HG03159 (cell line): ENCODE measurements at regions not wholly inside any gene's neighbourhood (a gene's known extent, or its start where the extent isn't known, plus 50 kb on each side); places are given as distances from the start of the nearest gene placed in this dataset.
A peak's percentile ranks its signal among the peaks of the same experiment; 100 is the strongest.
"Not testable (repeated sequence)": the region's sequence is repeated elsewhere in the genome, so short reads cannot be mapped to it uniquely, and the experiment has no call there.

ENCODE experiments used
- ATAC-seq: cut with Tn5 transposase; IDR thresholded peaks from one replicate; pipeline ENCODE4 v1.9.1; 2021; ENCODE audit warnings: mild to moderate bottlenecking, moderate library complexity; ENCODE audit not compliant: unreplicated experiment

- no peak for ATAC-seq
Measured at GRCh38 chr9:71632776-71633175, 135.5 kb downstream of the CEMIP2 start.

- no peak for ATAC-seq
Measured at GRCh38 chr9:71630377-71630995, 137.8 kb downstream of the CEMIP2 start.

GRCh38 chr9:71629578-71630215, 138.6 kb downstream of the CEMIP2 start:
- ATAC-seq: no peak

GRCh38 chr9:71628247-71628646, 140.1 kb downstream of the CEMIP2 start:
- ATAC-seq: no peak

- ATAC-seq: no peak
Measured at GRCh38 chr9:71627537-71627936, 140.8 kb downstream of the CEMIP2 start.

- ATAC-seq: no peak
Measured at GRCh38 chr9:71626395-71626794, 141.9 kb downstream of the CEMIP2 start.

GRCh38 chr9:71624728-71625127, 143.6 kb downstream of the CEMIP2 start:
- ATAC-seq: no peak

- ATAC-seq: no peak
Measured at GRCh38 chr9:71620746-71621145, 147.6 kb downstream of the CEMIP2 start.

- no peak for ATAC-seq
Measured at GRCh38 chr9:71620331-71620730, 148.0 kb downstream of the CEMIP2 start.

- no peak for ATAC-seq
Measured at GRCh38 chr9:71619926-71620325, 148.4 kb downstream of the CEMIP2 start.

- ATAC-seq: no peak
Measured at GRCh38 chr9:71614409-71615010, 153.8 kb downstream of the CEMIP2 start.

GRCh38 chr9:71612889-71613288, 155.4 kb downstream of the CEMIP2 start:
- ATAC-seq: no peak

- no peak for ATAC-seq
Measured at GRCh38 chr9:71609448-71609830, 158.9 kb downstream of the CEMIP2 start.

GRCh38 chr9:71608825-71609447, 159.4 kb downstream of the CEMIP2 start:
- ATAC-seq: no peak

- ATAC-seq: no peak
Measured at GRCh38 chr9:71608021-71608420, 160.3 kb downstream of the CEMIP2 start.

- ATAC-seq: no peak
Measured at GRCh38 chr9:71607461-71607881, 160.8 kb downstream of the CEMIP2 start.

GRCh38 chr9:71604197-71605063, 163.9 kb downstream of the CEMIP2 start:
- ATAC-seq: peak; percentile 84

GRCh38 chr9:71602652-71603051, 165.7 kb downstream of the CEMIP2 start:
- ATAC-seq: peak; percentile 79

- ATAC-seq: not testable (repeated sequence)
Measured at GRCh38 chr9:71595762-71596161, 172.6 kb downstream of the CEMIP2 start.

GRCh38 chr9:71594541-71594940, 173.8 kb downstream of the CEMIP2 start:
- no peak for ATAC-seq

GRCh38 chr9:71592400-71592799, 175.9 kb downstream of the CEMIP2 start:
- ATAC-seq: no peak
